ENCODE measurements at regions not wholly inside any gene's neighbourhood (a gene's known extent, or its start where the extent isn't known, plus 50 kb on each side); places are given as distances from the start of the nearest gene placed in this dataset.

DNA sequence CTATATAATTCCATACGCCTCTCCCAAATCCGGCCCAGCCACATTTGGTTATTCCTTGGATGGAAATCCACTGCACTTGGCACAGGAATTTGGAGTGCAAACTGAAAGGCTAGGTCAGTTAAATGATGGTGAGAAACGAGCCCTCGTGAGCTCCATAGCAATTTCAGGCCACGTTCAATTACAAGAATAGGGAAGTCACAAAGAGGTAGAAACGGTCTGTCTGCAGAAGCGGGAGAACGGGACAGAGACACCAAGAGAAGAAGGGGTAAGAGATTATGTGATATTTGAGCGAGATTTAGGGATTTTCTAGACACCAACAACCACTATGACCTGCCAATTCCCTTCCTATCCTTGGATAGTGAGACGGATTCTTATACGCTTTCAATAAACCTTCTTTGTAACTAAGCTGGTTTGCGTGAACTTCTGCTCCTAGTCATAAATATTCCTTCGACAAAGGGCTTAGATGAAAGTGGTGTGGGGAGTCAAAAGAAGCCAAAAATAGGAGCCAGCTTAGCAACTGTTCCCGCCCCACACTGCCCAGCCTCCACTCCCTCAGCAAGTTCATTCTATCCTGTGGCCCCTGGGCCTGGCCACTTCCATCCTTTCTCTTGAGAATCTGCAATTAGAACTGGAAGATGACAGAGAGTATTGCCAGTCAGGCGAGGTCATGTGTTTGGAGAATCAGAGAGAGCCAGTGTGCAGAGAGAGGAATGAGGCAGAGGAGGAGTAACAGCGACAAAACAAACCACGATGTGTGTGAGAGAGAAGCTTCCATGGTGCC lies 118.4 kb downstream of the ZNF608 start:
- TF ChIP-seq, protein P1, sequence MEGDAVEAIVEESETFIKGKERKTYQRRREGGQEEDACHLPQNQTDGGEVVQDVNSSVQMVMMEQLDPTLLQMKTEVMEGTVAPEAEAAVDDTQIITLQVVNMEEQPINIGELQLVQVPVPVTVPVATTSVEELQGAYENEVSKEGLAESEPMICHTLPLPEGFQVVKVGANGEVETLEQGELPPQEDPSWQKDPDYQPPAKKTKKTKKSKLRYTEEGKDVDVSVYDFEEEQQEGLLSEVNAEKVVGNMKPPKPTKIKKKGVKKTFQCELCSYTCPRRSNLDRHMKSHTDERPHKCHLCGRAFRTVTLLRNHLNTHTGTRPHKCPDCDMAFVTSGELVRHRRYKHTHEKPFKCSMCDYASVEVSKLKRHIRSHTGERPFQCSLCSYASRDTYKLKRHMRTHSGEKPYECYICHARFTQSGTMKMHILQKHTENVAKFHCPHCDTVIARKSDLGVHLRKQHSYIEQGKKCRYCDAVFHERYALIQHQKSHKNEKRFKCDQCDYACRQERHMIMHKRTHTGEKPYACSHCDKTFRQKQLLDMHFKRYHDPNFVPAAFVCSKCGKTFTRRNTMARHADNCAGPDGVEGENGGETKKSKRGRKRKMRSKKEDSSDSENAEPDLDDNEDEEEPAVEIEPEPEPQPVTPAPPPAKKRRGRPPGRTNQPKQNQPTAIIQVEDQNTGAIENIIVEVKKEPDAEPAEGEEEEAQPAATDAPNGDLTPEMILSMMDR (IDR thresholded peaks at IDR 0.05) = no peak
- TF ChIP-seq POLR2A (IDR thresholded peaks at IDR 0.05) = no peak
